IPS-18a (cell line): ENCODE measurements at regions not wholly inside any gene's neighbourhood (a gene's known extent, or its start where the extent isn't known, plus 50 kb on each side); places are given as distances from the start of the nearest gene placed in this dataset.

Source experiments
- H3K27ac ChIP-seq: one replicate; pipeline ENCODE4 v1.5.1; 2013; ENCODE audit warnings: low read length
- H3K27me3 ChIP-seq: one replicate; pipeline ENCODE4 v1.6.1; 2013; ENCODE audit warnings: mild to moderate bottlenecking, low read length; ENCODE audit not compliant: control insufficient read depth, insufficient read depth
- H3K36me3 ChIP-seq: one replicate; pipeline ENCODE4 v1.6.1; 2013; ENCODE audit warnings: low read depth, low read length; ENCODE audit not compliant: control insufficient read depth
- H3K4me1 ChIP-seq: one replicate; pipeline ENCODE4 v1.6.1; 2013; ENCODE audit warnings: low read depth, low read length; ENCODE audit not compliant: control insufficient read depth
- H3K4me3 ChIP-seq: one replicate; pipeline ENCODE4 v1.5.1; 2013; ENCODE audit warnings: low read length
- H3K9ac ChIP-seq: one replicate; pipeline ENCODE4 v1.6.1; 2013; ENCODE audit warnings: mild to moderate bottlenecking, low read length, moderate library complexity
- H3K9me3 ChIP-seq: one replicate; pipeline ENCODE4 v1.6.1; 2013; ENCODE audit warnings: low read depth, low read length; ENCODE audit not compliant: control insufficient read depth

DNA sequence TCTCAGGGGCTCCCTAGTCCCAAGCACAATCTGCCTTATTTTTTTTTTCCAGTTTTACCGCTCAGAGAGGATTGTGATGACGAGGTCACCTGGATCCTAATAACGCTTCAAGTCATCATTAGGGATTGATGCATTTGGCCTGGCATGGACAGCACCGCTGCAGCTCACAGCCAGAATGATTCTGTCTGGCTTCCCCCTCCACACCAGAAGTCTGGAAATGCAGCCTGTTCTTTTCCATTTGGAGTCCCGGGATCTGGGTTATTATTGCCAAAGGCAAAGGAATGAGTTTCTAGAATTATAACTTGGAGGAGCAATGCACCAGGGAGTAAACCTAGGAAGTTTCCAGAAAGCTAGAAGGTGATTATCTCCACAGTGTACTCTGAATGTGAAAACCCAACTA is 81.1 kb upstream of the TAF1B start:
- peaks cover 8% of the 10 kb centered on the region for H3K27me3 ChIP-seq
- H3K4me1 ChIP-seq, result peaks cover 9% of the 10 kb centered on the region
- H3K9me3 ChIP-seq, result no peaks in the 10 kb centered on the region
- no peak overlapping the region for H3K9ac ChIP-seq
- H3K36me3 ChIP-seq, result no peaks in the 10 kb centered on the region
- no peak overlapping the region for H3K27ac ChIP-seq
- H3K4me3 ChIP-seq, result no peak overlapping the region

DNA sequence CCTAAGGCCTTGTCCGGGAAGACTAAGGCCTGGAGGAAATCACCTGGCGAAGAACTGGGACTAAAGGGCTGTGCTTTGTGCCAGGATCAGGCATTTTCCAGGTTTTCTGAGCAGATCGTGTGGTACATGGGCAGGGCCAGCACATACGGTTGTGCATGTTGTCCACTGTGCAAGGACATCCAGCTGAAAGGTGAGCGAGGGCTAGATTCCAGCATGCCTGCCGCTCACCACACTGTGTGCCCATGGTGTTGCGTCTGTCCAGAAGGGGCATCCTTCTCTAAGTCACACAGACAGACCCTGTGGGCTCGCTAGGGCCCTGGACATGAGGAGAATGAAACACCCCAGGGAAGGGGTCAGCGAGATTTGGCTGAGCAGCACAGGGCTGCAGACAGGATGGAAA is 80.3 kb upstream of the TAF1B start:
- Histone ChIP-seq H3K9me3 (no peaks in the 10 kb centered on the region), H3K4me3 (no peak overlapping the region), H3K36me3 (no peaks in the 10 kb centered on the region), H3K27ac (no peak overlapping the region), H3K4me1 (peaks cover 6% of the 10 kb centered on the region), H3K27me3 (peaks cover 8% of the 10 kb centered on the region), H3K9ac (no peak overlapping the region)

GRCh38 chr2:9763356-9764152 is 79.7 kb upstream of the TAF1B start:
- H3K36me3 ChIP-seq, result no peaks in the 10 kb centered on the region
- H3K4me1 ChIP-seq, result peaks cover 7% of the 10 kb centered on the region
- no peak overlapping the region for H3K9ac ChIP-seq
- peaks cover 3% of the 10 kb centered on the region for H3K27me3 ChIP-seq
- H3K4me3 ChIP-seq, result no peak overlapping the region
- H3K9me3 ChIP-seq, result no peaks in the 10 kb centered on the region
- H3K27ac ChIP-seq, result no peak overlapping the region

GRCh38 chr2:9764153-9764778 is 79.0 kb upstream of the TAF1B start:
- no peak overlapping the region for H3K27ac ChIP-seq
- H3K4me3 ChIP-seq, result no peak overlapping the region
- H3K9ac ChIP-seq, result no peak overlapping the region
- H3K4me1 ChIP-seq, result peaks cover 14% of the 10 kb centered on the region
- H3K27me3 ChIP-seq, result peaks cover 4% of the 10 kb centered on the region
- H3K9me3 ChIP-seq, result no peaks in the 10 kb centered on the region
- no peaks in the 10 kb centered on the region for H3K36me3 ChIP-seq

GRCh38 chr2:9765611-9766531 is 77.4 kb upstream of the TAF1B start:
- H3K27ac ChIP-seq, result no peak overlapping the region

DNA sequence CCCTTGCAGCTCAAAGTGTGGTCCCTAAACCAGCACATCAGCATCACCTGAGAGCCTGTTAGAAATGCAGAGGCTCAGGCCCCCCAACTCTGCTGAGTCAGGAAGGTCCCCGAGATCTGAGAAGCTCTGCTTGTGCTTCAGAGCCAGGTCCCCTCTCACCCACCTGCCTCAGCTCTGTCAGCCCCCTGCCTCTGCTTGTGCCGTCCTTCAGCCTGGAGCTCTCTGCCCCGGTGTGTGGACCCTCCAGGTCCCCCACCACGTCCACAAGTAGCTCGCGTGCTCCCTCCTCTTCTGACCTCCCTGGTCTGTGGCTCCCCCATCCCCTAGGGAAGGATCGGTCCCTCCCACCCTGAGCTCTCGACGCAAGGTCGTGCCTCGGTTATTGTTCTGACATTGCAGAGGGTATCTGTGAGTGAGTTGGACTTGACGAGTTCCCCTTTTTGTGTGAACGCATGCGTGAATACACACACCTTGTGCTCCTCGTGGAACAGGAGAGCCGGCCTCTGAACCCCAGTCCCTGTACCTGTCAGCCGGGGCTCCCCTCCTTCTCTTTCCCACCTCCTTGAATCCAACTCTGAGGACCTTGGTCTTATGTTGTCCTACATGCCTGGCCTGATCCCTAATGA is 75.5 kb upstream of the TAF1B start:
- Histone ChIP-seq H3K27ac (no peak overlapping the region), H3K4me3 (no peak overlapping the region), H3K27me3 (peaks cover 4% of the 10 kb centered on the region), H3K4me1 (peaks cover 15% of the 10 kb centered on the region), H3K36me3 (no peaks in the 10 kb centered on the region), H3K9ac (no peak overlapping the region), H3K9me3 (no peaks in the 10 kb centered on the region)

More at GRCh38 chr2:9765611-9766531, 77.4 kb upstream of the TAF1B start:
- Histone ChIP-seq H3K4me3 (no peak overlapping the region), H3K4me1 (peaks cover 15% of the 10 kb centered on the region), H3K9ac (no peak overlapping the region), H3K36me3 (no peaks in the 10 kb centered on the region), H3K27me3 (peaks cover 4% of the 10 kb centered on the region), H3K9me3 (no peaks in the 10 kb centered on the region)

DNA sequence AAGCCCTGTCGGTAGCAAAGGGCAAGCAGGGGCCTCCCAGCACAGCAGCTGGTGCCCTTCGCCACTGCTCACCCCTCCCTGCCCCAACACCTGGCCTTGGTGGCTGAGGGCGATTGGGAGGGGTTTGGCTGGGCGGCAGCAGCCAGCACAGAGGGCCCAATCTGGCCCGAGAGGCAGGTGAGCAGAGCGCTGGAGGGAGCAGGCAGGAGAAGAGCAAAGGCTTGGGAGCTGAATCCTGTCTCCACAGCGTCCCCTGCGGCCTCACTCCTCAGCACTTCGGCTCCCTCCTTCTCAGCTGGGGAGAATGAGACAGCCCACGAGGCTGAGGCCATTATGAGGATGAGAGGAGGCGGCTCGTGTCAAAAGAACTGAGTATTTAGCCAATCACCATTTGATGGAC is 74.9 kb upstream of the TAF1B start:
- Histone ChIP-seq H3K4me1 (peaks cover 15% of the 10 kb centered on the region), H3K27me3 (peaks cover 4% of the 10 kb centered on the region), H3K27ac (no peak overlapping the region), H3K36me3 (no peaks in the 10 kb centered on the region), H3K9me3 (no peaks in the 10 kb centered on the region), H3K9ac (no peak overlapping the region), H3K4me3 (no peak overlapping the region)

DNA sequence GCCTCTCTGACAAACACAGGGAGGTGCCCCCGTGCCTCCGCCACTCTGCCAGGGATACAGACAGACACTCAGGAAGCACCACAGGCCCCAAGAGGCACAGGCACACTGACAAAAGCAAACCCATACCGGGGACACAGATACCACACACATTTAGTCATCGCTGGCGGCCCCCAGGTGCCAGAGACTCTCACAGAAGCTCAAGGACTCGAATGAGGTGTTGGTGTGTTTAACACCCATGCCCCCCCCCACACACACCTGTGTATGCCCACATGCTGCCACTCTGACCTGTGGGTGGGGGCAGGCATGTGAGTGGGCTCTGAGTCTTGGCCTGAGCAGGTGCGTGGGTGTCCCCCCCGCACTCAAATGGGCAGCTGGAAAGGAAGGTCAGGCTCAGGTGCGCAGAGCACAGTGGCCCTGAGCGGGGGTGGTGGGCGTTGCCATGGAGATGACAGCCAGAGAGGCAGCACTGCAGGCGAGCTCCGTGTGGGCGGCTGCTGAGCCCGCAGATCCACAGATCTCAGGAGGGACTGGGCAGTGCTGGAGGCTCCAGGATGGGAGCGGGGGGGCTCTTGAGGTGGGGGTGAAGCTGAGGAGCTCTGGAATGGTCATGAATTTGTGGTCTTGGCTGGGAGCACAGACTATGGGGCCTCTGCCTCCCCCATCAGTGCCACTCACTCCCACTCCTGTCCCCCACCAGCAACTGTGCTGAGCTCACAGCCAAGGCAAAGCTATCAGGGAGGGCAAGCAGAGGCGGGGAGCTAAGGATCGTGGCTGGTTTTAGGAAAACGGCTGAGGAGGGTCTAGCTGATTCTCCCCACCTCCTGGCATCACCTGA is 73.9 kb upstream of the TAF1B start:
- Histone ChIP-seq H3K4me3 (no peak overlapping the region), H3K9ac (no peak overlapping the region), H3K4me1 (peaks cover 15% of the 10 kb centered on the region), H3K27me3 (peaks cover 4% of the 10 kb centered on the region), H3K9me3 (no peaks in the 10 kb centered on the region), H3K36me3 (no peaks in the 10 kb centered on the region), H3K27ac (no peak overlapping the region)

GRCh38 chr2:9770006-9770307 is 73.3 kb upstream of the TAF1B start:
- Histone ChIP-seq H3K36me3 (no peaks in the 10 kb centered on the region), H3K4me1 (peaks cover 15% of the 10 kb centered on the region), H3K4me3 (no peak overlapping the region), H3K9ac (no peak overlapping the region), H3K27me3 (peaks cover 4% of the 10 kb centered on the region), H3K9me3 (no peaks in the 10 kb centered on the region), H3K27ac (no peak overlapping the region)

DNA sequence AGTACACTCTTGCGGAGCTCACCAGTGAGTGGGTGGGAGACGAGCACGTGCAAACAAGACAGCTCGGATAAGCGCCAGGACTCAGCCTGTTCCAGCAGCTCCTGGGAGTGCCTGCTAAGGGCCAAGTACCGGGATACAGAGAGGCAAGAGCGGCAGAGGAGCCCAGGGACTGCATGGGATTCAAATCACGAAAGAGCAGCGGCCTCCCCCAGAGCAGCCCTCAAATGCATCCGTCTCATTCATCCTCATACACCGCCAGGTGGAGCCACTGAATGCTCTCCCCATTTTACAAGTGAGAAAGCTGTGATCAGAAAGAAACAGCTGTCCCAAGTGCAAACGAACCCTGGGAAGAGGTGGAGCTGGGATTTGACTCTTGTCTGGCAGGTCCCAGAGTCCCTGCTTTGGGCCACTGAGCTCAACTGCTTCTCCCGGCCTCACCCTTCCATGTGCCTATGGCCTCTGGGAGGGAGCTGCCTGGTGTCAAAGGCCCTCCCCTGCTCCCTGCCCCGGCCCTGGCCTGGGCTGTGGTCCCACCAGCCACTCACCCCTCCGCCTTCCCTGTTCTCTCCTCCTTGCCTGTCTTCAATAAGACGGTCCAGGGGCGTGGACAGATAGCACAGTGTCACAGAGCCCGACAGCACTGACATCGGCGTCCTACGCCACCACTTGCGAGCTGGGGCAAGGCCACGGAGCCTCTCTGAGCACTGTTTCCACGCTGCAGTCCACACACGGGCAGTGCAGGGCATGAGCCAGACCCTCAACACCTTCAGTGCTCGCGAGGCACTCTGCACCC is 72.8 kb upstream of the TAF1B start:
- Histone ChIP-seq H3K36me3 (no peaks in the 10 kb centered on the region), H3K27ac (no peak overlapping the region), H3K4me3 (no peak overlapping the region), H3K27me3 (peaks cover 4% of the 10 kb centered on the region), H3K9me3 (no peaks in the 10 kb centered on the region), H3K4me1 (peaks cover 15% of the 10 kb centered on the region), H3K9ac (no peak overlapping the region)
